CD4-positive, alpha-beta T cell (primary cell): ENCODE measurements at regions not wholly inside any gene's neighbourhood (a gene's known extent, or its start where the extent isn't known, plus 50 kb on each side); places are given as distances from the start of the nearest gene placed in this dataset.

Experiments used
- ATAC-seq: fragments of 200-7000 bp; cut with Tn5 transposase; one replicate; pipeline ENCODE4 v1.10.0; 2022; ENCODE audit warnings: mild to moderate bottlenecking; ENCODE audit not compliant: poor library complexity
- CTCF ChIA-PET: fragments of 350-600 bp; sonication (Branson Sonifier 250); formaldehyde crosslinking; loops from one replicate; lab custom pipeline; 2021; ENCODE audit warnings: antibody characterized with exemption, inconsistent platforms; lab: Charles Lee
- POLR2A ChIA-PET: fragments of 350-600 bp; sonication (Branson Sonifier 250); formaldehyde crosslinking; loops from one replicate; lab custom pipeline; 2021; ENCODE audit warnings: antibody characterized with exemption, inconsistent platforms; lab: Charles Lee
- DNase-seq, 14 experiments: peaks; one replicate each; pipeline ENCODE4 v3.0.0-alpha.2; 2013 to 2020; ENCODE audit warnings: mixed read lengths in 2 of 14
- H3K27ac ChIP-seq, 2 donors: one replicate each; pipeline versions ENCODE4 v1.5.1 to v1.7.0; 2013; ENCODE audit warnings: low read length in 2 of 2, low read depth in 1 of 2, mild to moderate bottlenecking in 1 of 2
- H3K27me3 ChIP-seq, 2 experiments: 1 replicate in 1 of 2; 2 replicates in 1 of 2; pipeline versions ENCODE4 v1.6.1 to v1.7.0; 2013; ENCODE audit warnings: low read length in 2 of 2, control low read depth in 1 of 2, mild to moderate bottlenecking in 1 of 2, moderate library complexity in 1 of 2; ENCODE audit not compliant: insufficient read depth in 2 of 2, control insufficient read depth in 1 of 2
- H3K36me3 ChIP-seq: one replicate; pipeline ENCODE4 v1.6.1; 2013; ENCODE audit warnings: low read length, control low read depth; ENCODE audit not compliant: insufficient read depth
- H3K4me1 ChIP-seq: one replicate; pipeline ENCODE4 v1.6.1; 2013; ENCODE audit warnings: low read length, control low read depth; ENCODE audit not compliant: insufficient read depth
- H3K4me3 ChIP-seq: one replicate; pipeline ENCODE4 v1.5.1; 2013; ENCODE audit warnings: mild to moderate bottlenecking, low read length, moderate library complexity
- H3K9me3 ChIP-seq, 2 experiments: 1 replicate in 1 of 2; 2 replicates in 1 of 2; pipeline versions ENCODE4 v1.6.1 to v1.7.0; 2013; ENCODE audit warnings: low read length in 2 of 2, mild to moderate bottlenecking in 2 of 2, control low read depth in 1 of 2, moderate library complexity in 1 of 2; ENCODE audit not compliant: control insufficient read depth in 1 of 2, insufficient read depth in 1 of 2
- H3K27ac Mint-ChIP-seq: one replicate; pipeline ENCODE4 v1.8.0; 2020; ENCODE audit warnings: mixed read lengths
- H3K27me3 Mint-ChIP-seq: one replicate; pipeline ENCODE4 v1.8.0; 2021; ENCODE audit warnings: mixed read lengths
- H3K36me3 Mint-ChIP-seq: one replicate; pipeline ENCODE4 v1.8.0; 2021; ENCODE audit warnings: low read depth, mixed read lengths
- H3K4me1 Mint-ChIP-seq: one replicate; pipeline ENCODE4 v1.8.0; 2021; ENCODE audit warnings: low read depth, mixed read lengths
- H3K4me3 Mint-ChIP-seq: one replicate; pipeline ENCODE4 v1.8.0; 2020; ENCODE audit warnings: mild to moderate bottlenecking, mixed read lengths
- H3K9me3 Mint-ChIP-seq: one replicate; pipeline ENCODE4 v1.8.0; 2020; ENCODE audit warnings: mixed read lengths
- intact Hi-C, 2 experiments: fragments of 100-400 bp; cut with DNase I in 1 of 2; cut with micrococcal nuclease in 1 of 2; formaldehyde crosslinking; loops; one replicate each; pipeline versions ENCODE4 v1.15.1 to v1.9.0; 2023 to 2025; cut with DNase I, micrococcal nuclease
- TF ChIP-seq, protein P1 (sequence below): fragments of 200-600 bp; IDR thresholded peaks from one replicate; pipeline ENCODE4 v1.8.0; 2022; ENCODE audit warnings: antibody characterized with exemption, mild to moderate bottlenecking

DNA sequence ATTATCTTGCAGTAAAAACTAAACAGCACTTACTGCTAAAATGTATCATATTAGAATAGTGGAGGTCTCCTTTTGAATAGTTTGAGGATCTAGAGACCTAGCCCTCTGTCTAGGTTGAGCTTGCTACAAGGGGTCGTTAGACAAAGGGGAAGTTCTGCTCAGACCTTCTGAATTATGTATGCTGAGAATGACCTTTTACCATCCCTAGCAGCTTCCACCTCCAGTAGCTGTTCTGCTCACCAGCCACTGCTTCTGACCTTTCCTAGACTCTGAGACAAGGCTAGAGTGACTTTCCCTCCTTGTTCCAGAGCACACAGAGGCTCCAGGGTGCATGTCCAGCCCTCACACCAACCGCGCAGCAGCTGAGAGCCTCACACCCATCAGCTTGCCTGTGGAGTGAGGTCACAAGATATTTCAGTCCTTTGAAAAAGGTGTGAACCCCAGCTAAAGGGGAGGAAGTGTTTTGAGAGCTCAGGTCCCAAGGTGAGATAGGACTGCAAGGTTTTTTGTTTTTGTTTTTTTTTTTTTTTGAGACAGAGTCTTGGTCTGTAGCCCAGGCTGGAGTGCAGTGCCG, 289.3 kb upstream of the TNP1 start:
- Mint-ChIP-seq H3K9me3 (no peaks in the 10 kb centered on the region), H3K4me3 (no peak overlapping the region), H3K36me3 (no peaks in the 10 kb centered on the region), H3K27ac (no peak overlapping the region), H3K27me3 (peaks cover 16% of the 10 kb centered on the region), H3K4me1 (no peaks in the 10 kb centered on the region)
- CTCF ChIA-PET = no interaction called here
- ATAC-seq (no peak), DNase-seq (no peak)
- Histone ChIP-seq H3K9me3 (no peaks in the 10 kb centered on the region), H3K27ac (no peak overlapping the region), H3K36me3 (no peaks in the 10 kb centered on the region), H3K4me3 (no peak overlapping the region), H3K4me1 (no peaks in the 10 kb centered on the region), H3K27me3 (no peaks in the 10 kb centered on the region)
- intact Hi-C loops = no loop called here
- POLR2A ChIA-PET = no interaction called here
- TF ChIP-seq, protein P1, sequence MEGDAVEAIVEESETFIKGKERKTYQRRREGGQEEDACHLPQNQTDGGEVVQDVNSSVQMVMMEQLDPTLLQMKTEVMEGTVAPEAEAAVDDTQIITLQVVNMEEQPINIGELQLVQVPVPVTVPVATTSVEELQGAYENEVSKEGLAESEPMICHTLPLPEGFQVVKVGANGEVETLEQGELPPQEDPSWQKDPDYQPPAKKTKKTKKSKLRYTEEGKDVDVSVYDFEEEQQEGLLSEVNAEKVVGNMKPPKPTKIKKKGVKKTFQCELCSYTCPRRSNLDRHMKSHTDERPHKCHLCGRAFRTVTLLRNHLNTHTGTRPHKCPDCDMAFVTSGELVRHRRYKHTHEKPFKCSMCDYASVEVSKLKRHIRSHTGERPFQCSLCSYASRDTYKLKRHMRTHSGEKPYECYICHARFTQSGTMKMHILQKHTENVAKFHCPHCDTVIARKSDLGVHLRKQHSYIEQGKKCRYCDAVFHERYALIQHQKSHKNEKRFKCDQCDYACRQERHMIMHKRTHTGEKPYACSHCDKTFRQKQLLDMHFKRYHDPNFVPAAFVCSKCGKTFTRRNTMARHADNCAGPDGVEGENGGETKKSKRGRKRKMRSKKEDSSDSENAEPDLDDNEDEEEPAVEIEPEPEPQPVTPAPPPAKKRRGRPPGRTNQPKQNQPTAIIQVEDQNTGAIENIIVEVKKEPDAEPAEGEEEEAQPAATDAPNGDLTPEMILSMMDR = no peak

DNA sequence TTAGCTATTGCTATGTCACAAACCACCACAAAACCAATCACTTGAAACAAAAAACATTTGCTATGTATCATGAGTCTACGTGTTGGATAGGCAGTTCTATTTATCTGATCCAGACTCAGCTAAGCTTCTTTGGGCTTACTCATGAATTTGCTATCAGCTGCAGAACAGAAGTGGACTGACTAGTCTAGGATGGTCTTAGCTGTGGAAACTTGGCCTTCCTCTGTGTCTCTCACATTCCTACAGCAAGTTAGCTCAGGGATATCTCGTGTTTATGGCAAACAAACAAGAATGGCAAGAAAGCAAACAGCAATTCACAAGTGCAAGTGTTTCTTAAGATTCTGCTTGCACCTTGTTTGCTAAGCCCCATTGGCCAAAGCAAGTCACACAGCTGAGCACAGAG, 288.0 kb upstream of the TNP1 start:
- no peaks in the 10 kb centered on the region for H3K9me3 Mint-ChIP-seq
- POLR2A ChIA-PET = no interaction called here

DNA sequence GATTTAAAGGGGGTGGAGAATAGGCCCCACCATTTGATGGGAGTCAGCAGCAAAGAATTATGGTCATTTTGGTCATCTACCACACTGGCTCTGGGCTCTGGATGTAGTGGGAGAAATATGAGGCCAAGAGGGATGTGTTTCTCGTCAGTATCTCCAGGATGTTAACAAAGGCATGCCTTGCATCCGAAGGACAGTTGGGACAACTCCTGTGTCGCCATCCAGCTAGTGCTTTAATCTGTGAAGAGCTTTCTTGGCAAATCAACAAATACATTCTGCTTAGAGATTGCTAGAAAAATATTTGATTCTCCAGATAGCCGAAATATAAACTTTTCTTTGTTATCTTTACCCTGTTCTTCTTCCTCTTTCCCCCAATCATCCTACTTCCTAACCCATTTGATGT, 287.1 kb upstream of the TNP1 start:
- no peaks in the 10 kb centered on the region for H3K36me3 ChIP-seq
- Mint-ChIP-seq H3K4me1 (no peaks in the 10 kb centered on the region), H3K27me3 (peaks cover 16% of the 10 kb centered on the region), H3K27ac (no peak overlapping the region), H3K36me3 (no peaks in the 10 kb centered on the region), H3K9me3 (no peaks in the 10 kb centered on the region), H3K4me3 (no peak overlapping the region)
- H3K4me1 ChIP-seq = no peaks in the 10 kb centered on the region
- no peak overlapping the region for H3K27ac ChIP-seq
- peaks cover 0 to 7% of the 10 kb centered on the region in 2 experiments for H3K9me3 ChIP-seq
- no peak for DNase-seq
- H3K27me3 ChIP-seq = no peaks in the 10 kb centered on the region
- ChIA-PET CTCF (interaction anchor here (1.0 kb wide), 1 partner anchor 8 kb away, joined by 3 read pairs; no protein-coding TSS in a partner anchor), POLR2A (no interaction called here)
- no peak overlapping the region for H3K4me3 ChIP-seq
- intact Hi-C loops = no loop called here
- TF ChIP-seq, protein P1 = no peak
- no peak for ATAC-seq

More for the DNA sequence above, 288.0 kb upstream of the TNP1 start:
- Mint-ChIP-seq H3K36me3 (no peaks in the 10 kb centered on the region), H3K4me1 (no peaks in the 10 kb centered on the region), H3K27me3 (peaks cover 16% of the 10 kb centered on the region), H3K4me3 (no peak overlapping the region), H3K27ac (no peak overlapping the region)
- ATAC-seq (no peak), DNase-seq (no peak)
- Histone ChIP-seq H3K4me1 (no peaks in the 10 kb centered on the region), H3K27me3 (no peaks in the 10 kb centered on the region), H3K9me3 (no peaks in the 10 kb centered on the region), H3K36me3 (no peaks in the 10 kb centered on the region), H3K27ac (no peak overlapping the region), H3K4me3 (no peak overlapping the region)
- CTCF ChIA-PET = interaction anchor here (1.0 kb wide), 1 partner anchor 9 kb away, joined by 3 read pairs; no protein-coding TSS in a partner anchor
- intact Hi-C loops = no loop called here
- TF ChIP-seq, protein P1 = no peak
